VCaP (cell line): ENCODE measurements at regions not wholly inside any gene's neighbourhood (a gene's known extent, or its start where the extent isn't known, plus 50 kb on each side); places are given as distances from the start of the nearest gene placed in this dataset.

Experiments used
- H3K27ac ChIP-seq: fragments of 450-650 bp; 2 replicates; pipeline ENCODE4 v1.5.1; 2017
- CTCF ChIP-seq: fragments of 450-650 bp; conservative IDR thresholded peaks from 2 replicates; pipeline ENCODE4 v1.5.1; 2017; ENCODE audit warnings: mild to moderate bottlenecking, moderate library complexity

GRCh38 chr1:115413621-115414020 lies 75.6 kb upstream of the NGF start:
- TF ChIP-seq CTCF, result no peak
- no peak overlapping the region for H3K27ac ChIP-seq

GRCh38 chr1:115413208-115413607 lies 75.2 kb upstream of the NGF start:
- TF ChIP-seq CTCF, result no peak

GRCh38 chr1:115412733-115413132 lies 74.7 kb upstream of the NGF start:
- no peak overlapping the region for H3K27ac ChIP-seq
- TF ChIP-seq CTCF, result no peak

More at GRCh38 chr1:115413208-115413607, 75.2 kb upstream of the NGF start:
- H3K27ac ChIP-seq, result no peak overlapping the region

GRCh38 chr1:115412286-115412685 lies 74.2 kb upstream of the NGF start:
- H3K27ac ChIP-seq, result no peak overlapping the region
- no peak for TF ChIP-seq CTCF

- no peak for TF ChIP-seq CTCF
- H3K27ac ChIP-seq, result no peak overlapping the region
Observed at GRCh38 chr1:115411371-115412063, 73.5 kb upstream of the NGF start.

- H3K27ac ChIP-seq, result no peak overlapping the region
- TF ChIP-seq CTCF, result no peak
Observed at GRCh38 chr1:115409094-115410015, 71.3 kb upstream of the NGF start.

- no peak for TF ChIP-seq CTCF
- H3K27ac ChIP-seq, result no peak overlapping the region
Observed at GRCh38 chr1:115408533-115408932, 70.5 kb upstream of the NGF start.
